ENCODE measurements at regions not wholly inside any gene's neighbourhood (a gene's known extent, or its start where the extent isn't known, plus 50 kb on each side); places are given as distances from the start of the nearest gene placed in this dataset.
"Not testable (repeated sequence)": the region's sequence is repeated elsewhere in the genome, so short reads cannot be mapped to it uniquely, and the experiment has no call there.

DNA sequence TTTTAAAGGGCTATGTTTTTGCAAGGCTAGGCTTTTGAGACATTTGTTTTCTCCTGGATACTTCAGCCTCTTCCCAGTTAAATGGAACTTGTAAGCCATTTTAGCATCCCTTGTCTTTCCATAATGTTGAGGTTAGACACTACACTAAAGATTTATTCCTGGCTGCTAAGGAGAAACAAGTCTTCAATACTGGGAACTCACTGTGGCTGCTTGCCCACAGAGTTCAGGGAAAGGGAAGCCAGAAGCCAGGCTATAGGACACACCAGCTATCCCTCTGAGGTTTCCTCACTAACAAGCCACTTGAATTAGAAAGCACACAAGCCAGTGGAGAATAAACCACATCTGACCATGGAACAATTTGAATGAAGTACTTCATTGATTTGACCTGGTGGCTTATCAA, 421.7 kb upstream of the CHRM2 start:
- DNase-seq: no peak
- Mint-ChIP-seq H3K27me3 (ENCODE audit: unreplicated experiment) (no peaks in the 10 kb centered on the region), H3K9me3 (ENCODE audit: unreplicated experiment) (no peaks in the 10 kb centered on the region), H3K4me3 (ENCODE audit: unreplicated experiment) (no peak overlapping the region), H3K4me1 (ENCODE audit: low read depth, unreplicated experiment) (no peaks in the 10 kb centered on the region), H3K27ac (ENCODE audit: unreplicated experiment) (no peak overlapping the region), H3K36me3 (ENCODE audit: unreplicated experiment) (no peaks in the 10 kb centered on the region)
- no peak for TF ChIP-seq CTCF (IDR thresholded peaks at IDR 0.05; ENCODE audit: partially characterized antibody, unreplicated experiment)

- H3K4me3 Mint-ChIP-seq (ENCODE audit: unreplicated experiment): no peak overlapping the region
- no peaks in the 10 kb centered on the region for H3K9me3 Mint-ChIP-seq (ENCODE audit: unreplicated experiment)
- no peaks in the 10 kb centered on the region for H3K4me1 Mint-ChIP-seq (ENCODE audit: low read depth, unreplicated experiment)
- no peak overlapping the region for H3K27ac Mint-ChIP-seq (ENCODE audit: unreplicated experiment)
- no peak for TF ChIP-seq CTCF (IDR thresholded peaks at IDR 0.05; ENCODE audit: partially characterized antibody, unreplicated experiment)
- no peaks in the 10 kb centered on the region for H3K27me3 Mint-ChIP-seq (ENCODE audit: unreplicated experiment)
- no peaks in the 10 kb centered on the region for H3K36me3 Mint-ChIP-seq (ENCODE audit: unreplicated experiment)
- no peak for DNase-seq
Observed at GRCh38 chr7:136441835-136442234, 426.6 kb upstream of the CHRM2 start.

- not testable (repeated sequence) for H3K4me3 Mint-ChIP-seq (ENCODE audit: unreplicated experiment); H3K4me1 Mint-ChIP-seq (ENCODE audit: low read depth, unreplicated experiment); H3K36me3 Mint-ChIP-seq (ENCODE audit: unreplicated experiment); H3K9me3 Mint-ChIP-seq (ENCODE audit: unreplicated experiment); H3K27me3 Mint-ChIP-seq (ENCODE audit: unreplicated experiment); H3K27ac Mint-ChIP-seq (ENCODE audit: unreplicated experiment); DNase-seq
Observed at GRCh38 chr7:136431736-136432135, 436.7 kb upstream of the CHRM2 start.

DNA sequence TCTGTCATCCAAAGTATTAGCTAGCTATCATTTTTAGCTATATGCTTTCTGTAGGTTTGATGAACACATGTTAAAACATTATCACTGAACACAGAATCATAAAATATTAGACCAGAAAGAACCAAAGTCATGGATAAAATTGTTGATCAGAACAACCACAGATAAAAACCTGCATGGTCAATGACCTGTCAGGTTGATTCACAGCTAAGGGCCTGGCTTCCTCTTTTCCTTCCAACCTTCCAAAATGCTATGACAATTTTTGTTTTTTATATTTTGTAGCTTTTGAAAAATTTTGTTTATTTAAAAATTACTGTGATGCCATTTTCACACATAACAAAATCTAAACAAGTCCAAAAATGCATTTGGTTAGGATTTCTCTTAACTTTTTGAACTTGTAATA, 444.4 kb upstream of the CHRM2 start:
- Mint-ChIP-seq H3K36me3 (ENCODE audit: unreplicated experiment) (no peaks in the 10 kb centered on the region), H3K27ac (ENCODE audit: unreplicated experiment) (no peak overlapping the region), H3K27me3 (ENCODE audit: unreplicated experiment) (no peaks in the 10 kb centered on the region), H3K4me3 (ENCODE audit: unreplicated experiment) (no peak overlapping the region), H3K9me3 (ENCODE audit: unreplicated experiment) (no peaks in the 10 kb centered on the region), H3K4me1 (ENCODE audit: low read depth, unreplicated experiment) (no peaks in the 10 kb centered on the region)
- no peak for TF ChIP-seq CTCF (IDR thresholded peaks at IDR 0.05; ENCODE audit: partially characterized antibody, unreplicated experiment)
- DNase-seq: no peak

GRCh38 chr7:136419740-136420139, 442.6 kb upstream of the MTPN start:
- DNase-seq; H3K36me3 Mint-ChIP-seq (ENCODE audit: unreplicated experiment); H3K9me3 Mint-ChIP-seq (ENCODE audit: unreplicated experiment); H3K27me3 Mint-ChIP-seq (ENCODE audit: unreplicated experiment); H3K4me3 Mint-ChIP-seq (ENCODE audit: unreplicated experiment); H3K4me1 Mint-ChIP-seq (ENCODE audit: low read depth, unreplicated experiment); H3K27ac Mint-ChIP-seq (ENCODE audit: unreplicated experiment): not testable (repeated sequence)

DNA sequence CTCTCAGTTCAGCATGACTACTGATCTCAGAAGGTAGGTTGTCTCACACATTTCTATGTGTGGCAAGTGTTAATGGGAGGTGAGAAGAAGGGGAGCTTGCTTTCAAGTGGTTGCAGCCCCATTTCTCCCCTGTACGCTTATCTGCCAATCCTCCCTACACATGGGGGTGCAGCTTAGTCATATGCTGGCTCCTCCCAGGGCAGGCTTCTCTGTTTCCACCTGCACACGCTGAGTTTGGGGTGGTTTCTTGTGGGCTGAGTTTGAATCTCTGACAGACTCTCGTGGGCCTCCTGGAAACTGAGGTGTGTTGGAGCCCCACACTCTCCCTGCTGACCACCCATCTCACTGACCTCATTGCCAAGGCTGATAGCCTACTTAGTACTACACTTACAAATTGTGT, 435.8 kb upstream of the MTPN start:
- Mint-ChIP-seq H3K36me3 (ENCODE audit: unreplicated experiment) (no peaks in the 10 kb centered on the region), H3K4me3 (ENCODE audit: unreplicated experiment) (no peak overlapping the region), H3K4me1 (ENCODE audit: low read depth, unreplicated experiment) (no peaks in the 10 kb centered on the region), H3K27ac (ENCODE audit: unreplicated experiment) (no peak overlapping the region), H3K9me3 (ENCODE audit: unreplicated experiment) (no peaks in the 10 kb centered on the region), H3K27me3 (ENCODE audit: unreplicated experiment) (no peaks in the 10 kb centered on the region)
- no peak for DNase-seq
- TF ChIP-seq CTCF (IDR thresholded peaks at IDR 0.05; ENCODE audit: partially characterized antibody, unreplicated experiment): no peak

All from glutamatergic neuron (in vitro differentiated cells).